ENCODE measurements at regions not wholly inside any gene's neighbourhood (a gene's known extent, or its start where the extent isn't known, plus 50 kb on each side); places are given as distances from the start of the nearest gene placed in this dataset.

DNA sequence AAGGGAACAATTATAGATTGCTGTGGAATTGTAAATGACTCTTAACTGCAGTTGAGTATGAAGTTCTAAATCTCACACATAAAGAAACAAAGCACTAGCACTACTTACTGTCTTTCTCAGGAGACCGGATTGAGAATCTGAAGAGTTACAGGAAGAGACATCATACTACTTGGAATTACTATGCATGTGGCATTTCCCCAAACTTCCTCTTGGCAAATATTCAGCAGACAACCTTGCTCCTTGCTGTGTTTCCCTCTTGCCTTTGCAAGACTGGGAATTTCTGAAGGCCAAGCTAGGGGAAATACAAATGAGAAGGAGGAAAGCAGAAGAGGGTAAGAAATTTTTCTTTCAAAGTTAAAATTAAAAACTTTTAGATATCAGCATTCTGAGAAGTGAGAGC lies 173.6 kb upstream of the KCTD3 start:
- CTCF ChIA-PET (ENCODE audit: unreplicated experiment) = no interaction called here

GRCh38 chr1:215394084-215394991 lies 172.8 kb upstream of the KCTD3 start:
- CTCF ChIA-PET (ENCODE audit: unreplicated experiment) = no interaction called here
- TF ChIP-seq, protein P1, sequence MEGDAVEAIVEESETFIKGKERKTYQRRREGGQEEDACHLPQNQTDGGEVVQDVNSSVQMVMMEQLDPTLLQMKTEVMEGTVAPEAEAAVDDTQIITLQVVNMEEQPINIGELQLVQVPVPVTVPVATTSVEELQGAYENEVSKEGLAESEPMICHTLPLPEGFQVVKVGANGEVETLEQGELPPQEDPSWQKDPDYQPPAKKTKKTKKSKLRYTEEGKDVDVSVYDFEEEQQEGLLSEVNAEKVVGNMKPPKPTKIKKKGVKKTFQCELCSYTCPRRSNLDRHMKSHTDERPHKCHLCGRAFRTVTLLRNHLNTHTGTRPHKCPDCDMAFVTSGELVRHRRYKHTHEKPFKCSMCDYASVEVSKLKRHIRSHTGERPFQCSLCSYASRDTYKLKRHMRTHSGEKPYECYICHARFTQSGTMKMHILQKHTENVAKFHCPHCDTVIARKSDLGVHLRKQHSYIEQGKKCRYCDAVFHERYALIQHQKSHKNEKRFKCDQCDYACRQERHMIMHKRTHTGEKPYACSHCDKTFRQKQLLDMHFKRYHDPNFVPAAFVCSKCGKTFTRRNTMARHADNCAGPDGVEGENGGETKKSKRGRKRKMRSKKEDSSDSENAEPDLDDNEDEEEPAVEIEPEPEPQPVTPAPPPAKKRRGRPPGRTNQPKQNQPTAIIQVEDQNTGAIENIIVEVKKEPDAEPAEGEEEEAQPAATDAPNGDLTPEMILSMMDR (conservative IDR thresholded peaks at IDR 0.05; ENCODE audit: low read length) = no peak
- no peak for TF ChIP-seq EZH2phosphoT487 (IDR thresholded peaks at IDR 0.05; ENCODE audit: borderline replicate concordance, low read depth, low read length)
- no peaks in the 10 kb centered on the region for H4K20me1 ChIP-seq (ENCODE audit: insufficient read depth, low read length)

More for the DNA sequence above, 173.6 kb upstream of the KCTD3 start:
- Histone ChIP-seq H3K4me3 (ENCODE audit: low read depth, low read length, poor library complexity, severe bottlenecking) (no peak overlapping the region), H3K9me2 (ENCODE audit: insufficient read depth, low read length) (no peaks in the 10 kb centered on the region), H3K9me3 (ENCODE audit: low read length) (no peaks in the 10 kb centered on the region), H3K36me3 (ENCODE audit: insufficient read depth, low read length) (no peaks in the 10 kb centered on the region), H2AFZ (ENCODE audit: low read length) (no peak overlapping the region), H3K79me2 (ENCODE audit: insufficient read depth, low read depth, low read length) (no peaks in the 10 kb centered on the region), H3K4me1 (ENCODE audit: insufficient read depth, low read length, poor library complexity, severe bottlenecking) (no peaks in the 10 kb centered on the region), H3K4me2 (ENCODE audit: low read length) (no peak overlapping the region), H4K20me1 (ENCODE audit: insufficient read depth, low read length) (no peaks in the 10 kb centered on the region), H3K27ac (ENCODE audit: low read depth, low read length, poor library complexity, severe bottlenecking) (no peak overlapping the region)
- no peak for DNase-seq (ENCODE audit: low spot score)
- POLR2A ChIA-PET = no interaction called here
- no TSS peak for BruUV-seq (replicated peaks)
- TF ChIP-seq, protein P1 (conservative IDR thresholded peaks at IDR 0.05; ENCODE audit: low read length) = no peak
- intact Hi-C loops (cut with micrococcal nuclease; ENCODE audit: unreplicated experiment) = no loop called here

DNA sequence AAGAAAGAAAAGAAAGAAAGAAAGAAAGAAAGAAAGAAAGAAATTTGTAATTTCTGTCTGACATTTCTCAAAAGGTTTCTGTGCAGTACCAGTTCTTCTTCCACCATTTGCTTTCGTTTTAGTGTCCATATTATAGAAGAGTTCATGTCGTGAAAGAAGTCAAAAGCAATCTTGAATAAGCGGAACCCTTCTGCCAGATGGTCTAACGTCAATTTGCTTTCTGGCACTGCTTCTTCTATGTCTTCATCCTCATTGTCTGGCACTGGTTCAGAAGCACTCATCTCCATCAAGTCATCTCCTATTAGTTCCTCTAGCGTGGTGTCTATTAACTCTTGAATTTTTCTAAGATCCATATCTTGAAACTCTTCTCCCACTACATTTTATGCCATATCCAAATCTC lies 170.0 kb upstream of the KCTD3 start:
- DNase-seq (ENCODE audit: low spot score) = no peak
- POLR2A ChIA-PET = no interaction called here
- intact Hi-C loops (cut with micrococcal nuclease; ENCODE audit: unreplicated experiment) = no loop called here
- Histone ChIP-seq H3K27ac (ENCODE audit: low read depth, low read length, poor library complexity, severe bottlenecking) (no peak overlapping the region), H3K36me3 (ENCODE audit: insufficient read depth, low read length) (no peaks in the 10 kb centered on the region), H3K79me2 (ENCODE audit: insufficient read depth, low read depth, low read length) (no peaks in the 10 kb centered on the region), H3K4me1 (ENCODE audit: insufficient read depth, low read length, poor library complexity, severe bottlenecking) (no peaks in the 10 kb centered on the region), H3K4me2 (ENCODE audit: low read length) (no peak overlapping the region), H2AFZ (ENCODE audit: low read length) (no peak overlapping the region), H3K4me3 (ENCODE audit: low read depth, low read length, poor library complexity, severe bottlenecking) (no peak overlapping the region), H3K9me3 (ENCODE audit: low read length) (no peaks in the 10 kb centered on the region), H4K20me1 (ENCODE audit: insufficient read depth, low read length) (no peaks in the 10 kb centered on the region), H3K9me2 (ENCODE audit: insufficient read depth, low read length) (no peaks in the 10 kb centered on the region)
- no TSS peak for BruUV-seq (replicated peaks)
- CTCF ChIA-PET (ENCODE audit: unreplicated experiment) = no interaction called here
- no peak for TF ChIP-seq EZH2phosphoT487 (IDR thresholded peaks at IDR 0.05; ENCODE audit: borderline replicate concordance, low read depth, low read length)
- TF ChIP-seq, protein P1 (conservative IDR thresholded peaks at IDR 0.05; ENCODE audit: low read length) = no peak

More at GRCh38 chr1:215394084-215394991, 172.8 kb upstream of the KCTD3 start:
- no peaks in the 10 kb centered on the region for H3K9me2 ChIP-seq (ENCODE audit: insufficient read depth, low read length)
- H3K36me3 ChIP-seq (ENCODE audit: insufficient read depth, low read length) = no peaks in the 10 kb centered on the region
- H3K79me2 ChIP-seq (ENCODE audit: insufficient read depth, low read depth, low read length) = no peaks in the 10 kb centered on the region
- BruUV-seq (replicated peaks) = no TSS peak
- POLR2A ChIA-PET = interaction anchor here (0.6 kb wide), 1 partner anchor 61 kb away, joined by 3 read pairs; no protein-coding TSS in a partner anchor
- intact Hi-C loops (cut with micrococcal nuclease; ENCODE audit: unreplicated experiment) = no loop called here
- no peaks in the 10 kb centered on the region for H3K4me1 ChIP-seq (ENCODE audit: insufficient read depth, low read length, poor library complexity, severe bottlenecking)
- no peak for DNase-seq (ENCODE audit: low spot score)
- H3K4me2 ChIP-seq (ENCODE audit: low read length) = no peak overlapping the region
- H2AFZ ChIP-seq (ENCODE audit: low read length) = no peak overlapping the region
- no peak overlapping the region for H3K27ac ChIP-seq (ENCODE audit: low read depth, low read length, poor library complexity, severe bottlenecking)
- H3K4me3 ChIP-seq (ENCODE audit: low read depth, low read length, poor library complexity, severe bottlenecking) = no peak overlapping the region
- no peaks in the 10 kb centered on the region for H3K9me3 ChIP-seq (ENCODE audit: low read length)

Data from OCI-LY7 (cell line).